ENCODE measurements at regions not wholly inside any gene's neighbourhood (a gene's known extent, or its start where the extent isn't known, plus 50 kb on each side); places are given as distances from the start of the nearest gene placed in this dataset.
"Not testable (repeated sequence)": the region's sequence is repeated elsewhere in the genome, so short reads cannot be mapped to it uniquely, and the experiment has no call there.

- ATAC-seq (no peak), DNase-seq (no peak)
- intact Hi-C loops (cut with micrococcal nuclease), result no loop called here
Measured at GRCh38 chr1:157411769-157412168, 140.5 kb downstream of the FCRL5 start.

- intact Hi-C loops (cut with micrococcal nuclease), result no loop called here
- DNase-seq (no peak), ATAC-seq (no peak)
Measured at GRCh38 chr1:157411064-157411463, 141.3 kb downstream of the FCRL5 start.

DNA sequence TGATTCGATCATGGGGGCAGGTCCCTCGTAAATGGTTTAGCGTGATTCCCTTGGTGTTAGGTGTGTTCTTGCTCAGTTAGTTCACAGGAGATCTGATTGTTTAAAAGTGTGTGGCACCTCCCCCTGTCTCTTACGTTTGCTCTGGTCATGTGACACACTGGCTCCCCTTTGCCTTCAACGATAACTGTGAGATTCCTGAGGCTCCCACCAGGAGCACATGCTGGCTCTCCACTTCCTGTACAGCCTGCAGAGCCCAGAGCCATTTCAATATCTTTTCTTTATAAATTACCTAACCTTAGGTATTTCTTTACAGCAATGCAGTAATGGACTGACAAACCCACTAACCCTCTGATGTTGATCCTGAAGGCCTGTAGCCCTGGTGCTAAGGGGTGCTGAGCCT, 141.9 kb downstream of the FCRL5 start:
- ATAC-seq, result no peak
- intact Hi-C loops (cut with micrococcal nuclease), result no loop called here

GRCh38 chr1:157409927-157410326, 142.4 kb downstream of the FCRL5 start:
- intact Hi-C loops (cut with micrococcal nuclease), result no loop called here
- DNase-seq (no peak), ATAC-seq (no peak)

More for the DNA sequence above, 141.9 kb downstream of the FCRL5 start:
- DNase-seq, result no peak

- intact Hi-C loops (cut with micrococcal nuclease), result no loop called here
- ATAC-seq (no peak), DNase-seq (no peak)
Measured at GRCh38 chr1:157407917-157408525, 144.3 kb downstream of the FCRL5 start.

GRCh38 chr1:157407367-157407766, 144.9 kb downstream of the FCRL5 start:
- ATAC-seq, result no peak
- no peak for DNase-seq
- intact Hi-C loops (cut with micrococcal nuclease), result no loop called here

- intact Hi-C loops (cut with micrococcal nuclease), result no loop called here
- ATAC-seq, result no peak
- no peak for DNase-seq
Measured at GRCh38 chr1:157405662-157406061, 146.7 kb downstream of the FCRL5 start.

DNA sequence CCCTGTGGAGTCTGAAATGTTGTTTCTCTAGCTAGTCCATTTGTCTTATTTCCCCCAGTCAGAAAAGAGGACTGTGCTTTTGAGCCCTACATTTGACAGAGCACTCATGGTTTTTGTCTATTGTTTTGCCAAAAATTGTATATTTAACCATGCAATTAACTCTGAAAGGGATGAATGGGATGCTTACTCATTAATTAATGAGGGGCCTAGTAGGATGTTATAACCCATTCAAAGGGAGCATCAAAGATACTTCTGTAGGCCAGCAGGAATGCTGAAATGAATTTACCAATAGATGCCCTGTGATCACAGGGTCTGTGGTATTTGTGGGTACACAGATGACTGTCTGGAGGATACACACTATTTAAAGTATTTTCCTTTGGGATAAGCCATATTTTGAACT, 147.7 kb downstream of the FCRL5 start:
- intact Hi-C loops (cut with micrococcal nuclease), result no loop called here
- DNase-seq, result no peak
- no peak for ATAC-seq

GRCh38 chr1:157404063-157404501, 148.2 kb downstream of the FCRL5 start:
- ATAC-seq (no peak), DNase-seq (no peak)
- intact Hi-C loops (cut with micrococcal nuclease), result no loop called here

GRCh38 chr1:157403608-157404007, 148.7 kb downstream of the FCRL5 start:
- intact Hi-C loops (cut with micrococcal nuclease), result no loop called here
- no peak for DNase-seq

DNA sequence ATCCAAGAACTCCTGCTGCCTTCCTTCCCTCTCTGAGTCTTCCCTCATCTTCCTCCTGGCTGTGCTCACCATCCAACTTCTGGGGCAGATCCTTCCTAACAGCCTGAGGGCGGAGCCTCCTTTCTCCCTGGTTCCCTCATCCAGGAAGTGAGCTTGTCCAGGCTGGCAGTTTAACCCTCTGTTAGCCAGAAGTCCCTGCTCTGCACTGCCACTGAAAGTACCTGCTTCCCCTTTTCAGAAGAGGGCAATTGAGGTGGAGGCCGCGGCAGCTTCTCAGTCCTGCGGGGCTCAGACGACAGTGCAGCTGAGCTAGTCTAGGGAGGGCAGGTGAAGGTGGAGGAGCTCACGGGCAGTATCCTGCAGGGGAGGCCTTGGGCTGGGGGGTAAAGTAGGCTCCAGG, 149.1 kb downstream of the FCRL5 start:
- ATAC-seq (no peak), DNase-seq (no peak)
- intact Hi-C loops (cut with micrococcal nuclease), result no loop called here

More at GRCh38 chr1:157403608-157404007, 148.7 kb downstream of the FCRL5 start:
- ATAC-seq, result no peak

DNA sequence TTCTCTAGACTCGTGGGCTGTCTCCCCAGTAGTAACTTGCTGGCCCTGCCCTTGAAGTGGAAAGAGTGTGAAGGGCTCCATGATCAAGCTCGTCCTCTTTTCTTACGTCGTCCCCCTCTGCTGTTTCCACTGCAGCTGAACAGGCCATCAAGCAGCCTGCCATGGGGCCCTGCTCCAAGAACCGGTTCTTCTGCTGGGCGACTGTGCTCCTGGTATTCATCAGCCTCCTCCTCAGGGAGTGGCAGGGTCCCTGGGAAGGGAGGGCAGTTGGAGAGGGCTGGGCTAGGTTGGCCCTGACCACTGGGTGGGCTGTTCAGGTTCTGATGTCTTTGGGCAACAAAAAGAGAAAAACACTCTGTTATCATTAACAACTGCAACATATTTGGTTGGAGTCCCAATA, 151.5 kb downstream of the FCRL5 start:
- no peak for ATAC-seq
- no peak for DNase-seq
- intact Hi-C loops (cut with micrococcal nuclease), result no loop called here

DNA sequence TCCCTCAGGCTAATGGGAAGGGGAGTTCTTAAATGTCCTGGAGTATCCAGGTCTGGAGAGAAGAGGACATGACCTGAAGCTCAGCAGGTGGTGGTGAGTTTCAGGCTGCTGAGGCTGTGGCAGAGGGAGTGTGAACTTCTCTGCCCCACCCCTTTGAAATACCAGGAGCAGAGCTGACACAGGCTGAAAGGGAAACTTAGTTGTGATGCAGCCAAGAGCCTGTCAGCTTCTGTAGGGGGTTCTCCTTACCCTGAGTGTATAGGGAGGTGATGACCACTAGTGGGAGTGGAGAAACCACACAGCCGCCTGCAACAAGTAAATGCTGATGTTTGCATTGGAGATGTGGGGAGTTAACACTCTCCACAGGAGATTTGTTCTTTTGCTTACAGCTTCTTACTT, 152.3 kb downstream of the FCRL5 start:
- ATAC-seq, result no peak
- intact Hi-C loops (cut with micrococcal nuclease), result no loop called here
- DNase-seq, result no peak

GRCh38 chr1:157399343-157399983, 152.9 kb downstream of the FCRL5 start:
- ATAC-seq (no peak), DNase-seq (no peak)
- intact Hi-C loops (cut with micrococcal nuclease), result no loop called here

DNA sequence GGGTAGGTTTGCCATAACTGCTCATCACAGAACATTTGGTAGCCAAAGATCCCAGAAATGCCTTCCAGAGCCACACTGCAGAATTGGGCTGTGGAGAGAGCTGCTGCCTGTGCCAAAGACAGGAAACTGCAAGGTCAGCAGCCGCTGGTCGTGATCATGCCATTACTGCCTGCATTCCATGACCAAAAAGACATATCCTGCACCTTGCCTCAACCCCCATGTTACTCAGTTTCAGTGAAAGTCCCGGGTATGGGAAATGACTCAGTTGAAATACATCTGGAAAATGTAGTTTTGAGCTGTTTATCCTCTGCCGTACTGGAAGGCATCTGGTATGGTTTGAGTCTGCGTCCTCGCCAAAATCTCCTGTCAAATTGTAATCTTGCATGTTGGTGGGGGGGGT, 161.7 kb downstream of the FCRL5 start:
- intact Hi-C loops (cut with micrococcal nuclease), result no loop called here
- ATAC-seq (no peak), DNase-seq (no peak)

DNA sequence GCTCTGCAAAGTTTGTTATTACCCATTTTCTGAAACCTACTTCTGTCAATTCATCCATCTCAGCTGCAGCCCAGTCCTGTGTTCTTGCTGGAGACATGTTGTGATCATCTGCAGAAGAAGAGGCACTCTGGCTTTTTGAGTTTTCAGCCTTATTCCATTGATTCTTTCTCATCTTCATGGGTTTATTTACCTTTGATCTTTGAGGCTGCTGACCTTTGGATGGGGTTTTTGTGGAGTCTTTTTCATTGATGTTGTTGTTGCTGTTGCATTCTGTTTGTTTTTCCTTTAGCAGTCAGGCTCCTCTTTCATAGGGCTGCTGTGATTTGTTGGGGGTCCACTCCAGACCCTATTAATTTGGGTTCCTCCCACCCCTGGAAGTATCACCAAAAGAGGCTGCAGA, 164.3 kb downstream of the FCRL5 start:
- DNase-seq (no peak), ATAC-seq (no peak)
- intact Hi-C loops (cut with micrococcal nuclease), result no loop called here

GRCh38 chr1:157384258-157384657, 168.1 kb downstream of the FCRL5 start:
- DNase-seq (no peak), ATAC-seq (no peak)
- intact Hi-C loops (cut with micrococcal nuclease), result no loop called here

DNA sequence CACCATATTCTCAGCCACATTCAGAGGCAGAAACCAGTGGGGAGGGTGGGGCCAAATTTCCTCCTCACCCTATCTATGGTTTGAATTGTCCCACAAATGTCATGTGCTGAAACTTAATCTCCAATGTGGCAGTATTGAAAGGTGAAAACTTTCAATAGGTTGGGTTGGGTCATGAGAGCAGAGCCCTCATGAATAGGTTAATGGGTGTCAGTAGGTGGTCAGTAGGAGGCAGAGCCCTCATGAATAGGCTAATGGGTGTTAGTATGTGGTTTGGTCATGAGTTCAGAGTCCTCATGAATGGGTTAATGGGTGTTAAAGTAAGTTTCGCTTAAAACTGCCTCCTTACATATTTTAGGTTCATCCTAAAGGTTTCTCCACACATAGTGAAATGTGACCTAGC, 170.0 kb downstream of the FCRL5 start:
- intact Hi-C loops (cut with micrococcal nuclease), result no loop called here
- DNase-seq (no peak), ATAC-seq (no peak)

GRCh38 chr1:157380523-157380922, 171.8 kb downstream of the FCRL5 start:
- DNase-seq (no peak), ATAC-seq (no peak)
- intact Hi-C loops (cut with micrococcal nuclease), result no loop called here

- intact Hi-C loops (cut with micrococcal nuclease), result loop anchor here (10.0 kb wide), 1 partner anchor 108 kb away; no protein-coding TSS in a partner anchor
- ATAC-seq, DNase-seq: not testable (repeated sequence)
Measured at GRCh38 chr1:157377280-157377713, 175.0 kb downstream of the FCRL5 start.

- ATAC-seq, result no peak
- intact Hi-C loops (cut with micrococcal nuclease), result loop anchor here (10.0 kb wide), 1 partner anchor 108 kb away; no protein-coding TSS in a partner anchor
Measured at GRCh38 chr1:157376681-157377080, 175.6 kb downstream of the FCRL5 start.

More at GRCh38 chr1:157376681-157377080, 175.6 kb downstream of the FCRL5 start:
- DNase-seq, result no peak
